ENCODE measurements at regions not wholly inside any gene's neighbourhood (a gene's known extent, or its start where the extent isn't known, plus 50 kb on each side); places are given as distances from the start of the nearest gene placed in this dataset.
A peak's percentile ranks its signal among the peaks of the same experiment; 100 is the strongest.

DNA sequence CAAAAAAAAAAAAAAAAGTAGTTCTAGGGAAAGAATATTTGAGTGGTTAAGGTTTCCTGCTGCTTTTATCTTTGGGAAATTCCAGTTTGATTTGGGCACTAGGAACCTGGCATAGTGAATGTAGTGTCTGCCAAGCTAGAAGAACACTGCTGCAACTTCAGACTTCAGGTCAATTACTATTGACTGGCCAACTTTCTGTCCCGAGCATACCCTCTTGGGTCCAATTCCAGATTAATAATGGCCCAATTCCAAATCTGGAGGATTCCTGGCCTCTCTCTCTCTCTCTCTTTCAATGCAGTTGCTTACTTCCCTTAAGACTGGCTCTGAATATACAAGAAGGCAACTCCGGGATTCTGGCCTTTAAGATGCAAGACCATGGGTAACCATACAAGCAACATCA lies 74.9 kb downstream of the ANKEF1 start:
- DNase-seq = no peak
- 65 to 76% (median 74%) methylated on average over 2 of the region's 2 CpGs for WGBS, 4 donors
- ATAC-seq = no peak
- intact Hi-C loops (cut with DNase I) = no loop called here
- Histone ChIP-seq H3K4me3 (no peak overlapping the region), H3K27ac (no peak overlapping the region), H3K27me3 (no peaks in the 10 kb centered on the region), H3K9me3 (peaks cover 0 to 15% (median 3%) of the 10 kb centered on the region in 12 donors), H3K36me3 (no peaks in the 10 kb centered on the region), H3K4me1 (no peaks in the 10 kb centered on the region)
- TF ChIP-seq, protein P1, sequence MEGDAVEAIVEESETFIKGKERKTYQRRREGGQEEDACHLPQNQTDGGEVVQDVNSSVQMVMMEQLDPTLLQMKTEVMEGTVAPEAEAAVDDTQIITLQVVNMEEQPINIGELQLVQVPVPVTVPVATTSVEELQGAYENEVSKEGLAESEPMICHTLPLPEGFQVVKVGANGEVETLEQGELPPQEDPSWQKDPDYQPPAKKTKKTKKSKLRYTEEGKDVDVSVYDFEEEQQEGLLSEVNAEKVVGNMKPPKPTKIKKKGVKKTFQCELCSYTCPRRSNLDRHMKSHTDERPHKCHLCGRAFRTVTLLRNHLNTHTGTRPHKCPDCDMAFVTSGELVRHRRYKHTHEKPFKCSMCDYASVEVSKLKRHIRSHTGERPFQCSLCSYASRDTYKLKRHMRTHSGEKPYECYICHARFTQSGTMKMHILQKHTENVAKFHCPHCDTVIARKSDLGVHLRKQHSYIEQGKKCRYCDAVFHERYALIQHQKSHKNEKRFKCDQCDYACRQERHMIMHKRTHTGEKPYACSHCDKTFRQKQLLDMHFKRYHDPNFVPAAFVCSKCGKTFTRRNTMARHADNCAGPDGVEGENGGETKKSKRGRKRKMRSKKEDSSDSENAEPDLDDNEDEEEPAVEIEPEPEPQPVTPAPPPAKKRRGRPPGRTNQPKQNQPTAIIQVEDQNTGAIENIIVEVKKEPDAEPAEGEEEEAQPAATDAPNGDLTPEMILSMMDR (IDR thresholded peaks at IDR 0.05) = no peak

DNA sequence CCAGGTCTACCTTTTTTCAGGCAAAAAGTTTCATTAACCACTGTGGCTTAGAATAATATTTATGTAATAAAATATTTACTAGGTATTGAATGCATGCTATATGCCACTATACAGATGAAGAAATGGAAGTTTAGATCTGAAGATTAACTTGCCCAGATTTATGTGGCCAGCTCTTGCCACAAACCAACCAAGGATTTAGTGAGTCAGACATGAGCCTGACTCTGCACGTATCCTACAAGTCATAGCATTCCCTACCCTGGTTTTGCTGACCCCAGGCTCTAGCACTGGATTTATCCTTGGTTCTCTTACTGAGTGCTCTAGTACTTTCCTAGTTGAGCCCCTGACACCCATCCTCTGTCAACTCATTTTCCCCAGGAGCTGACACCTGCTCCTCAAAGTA lies 75.4 kb downstream of the ANKEF1 start:
- 81 to 100% (median 94%) methylated on average over 1 of the region's 1 CpG for WGBS, 4 donors
- intact Hi-C loops (cut with DNase I) = no loop called here
- no peak for ATAC-seq

GRCh38 chr20:10111139-10111958 lies 76.6 kb downstream of the ANKEF1 start:
- H3K9me3 ChIP-seq = peaks cover 0 to 15% (median 3%) of the 10 kb centered on the region in 12 donors
- H3K27ac ChIP-seq = no peak overlapping the region
- no peaks in the 10 kb centered on the region for H3K4me1 ChIP-seq
- peak in 1 of 4 donors; percentile 61 for ATAC-seq
- intact Hi-C loops (cut with DNase I) = no loop called here
- no peaks in the 10 kb centered on the region for H3K27me3 ChIP-seq
- no peak for TF ChIP-seq POLR2A (IDR thresholded peaks at IDR 0.05)
- TF ChIP-seq, protein P1 (IDR thresholded peaks at IDR 0.05) = no peak
- H3K4me3 ChIP-seq = no peak overlapping the region
- H3K36me3 ChIP-seq = no peaks in the 10 kb centered on the region
- no peak for DNase-seq
- 49 to 64% (median 54%) methylated on average over 5 of the region's 5 CpGs for WGBS, 4 donors

More for the DNA sequence above, 75.4 kb downstream of the ANKEF1 start:
- no peak for TF ChIP-seq POLR2A (IDR thresholded peaks at IDR 0.05)
- TF ChIP-seq, protein P1 (IDR thresholded peaks at IDR 0.05) = no peak
- no peak overlapping the region for H3K27ac ChIP-seq
- H3K4me1 ChIP-seq = no peaks in the 10 kb centered on the region
- DNase-seq = no peak
- no peak overlapping the region for H3K4me3 ChIP-seq
- H3K36me3 ChIP-seq = no peaks in the 10 kb centered on the region
- H3K27me3 ChIP-seq = no peaks in the 10 kb centered on the region
- H3K9me3 ChIP-seq = peaks cover 0 to 15% (median 3%) of the 10 kb centered on the region in 12 donors

- ATAC-seq (no peak), DNase-seq (no peak)
- H3K36me3 ChIP-seq = no peaks in the 10 kb centered on the region
- no peaks in the 10 kb centered on the region for H3K27me3 ChIP-seq
- H3K27ac ChIP-seq = no peak overlapping the region
- no peaks in the 10 kb centered on the region for H3K4me1 ChIP-seq
- no peak overlapping the region for H3K4me3 ChIP-seq
- intact Hi-C loops (cut with DNase I) = no loop called here
- TF ChIP-seq, protein P1 (IDR thresholded peaks at IDR 0.05) = no peak
- no peak for TF ChIP-seq POLR2A (IDR thresholded peaks at IDR 0.05)
- H3K9me3 ChIP-seq = peaks cover 0 to 10% (median 2%) of the 10 kb centered on the region in 12 donors
These were observed 77.1 kb downstream of the ANKEF1 start for GRCh38 chr20:10111959-10112250.
